ENCODE measurements at regions not wholly inside any gene's neighbourhood (a gene's known extent, or its start where the extent isn't known, plus 50 kb on each side); places are given as distances from the start of the nearest gene placed in this dataset.
"Not testable (repeated sequence)": the region's sequence is repeated elsewhere in the genome, so short reads cannot be mapped to it uniquely, and the experiment has no call there.

GRCh38 chr6:82507112-82507511 is 143.5 kb downstream of the TPBG start:
- DNase-seq (ENCODE audit: low read depth, low spot score): no peak

GRCh38 chr6:82511546-82511945 is 147.9 kb downstream of the TPBG start:
- DNase-seq (ENCODE audit: low read depth, low spot score): no peak

GRCh38 chr6:82517896-82518295 is 154.3 kb downstream of the TPBG start:
- DNase-seq (ENCODE audit: low read depth, low spot score): not testable (repeated sequence)

- no peak for DNase-seq (ENCODE audit: low read depth, low spot score)
Observed at GRCh38 chr6:82521369-82521768, 157.8 kb downstream of the TPBG start.

- DNase-seq (ENCODE audit: low read depth, low spot score): no peak
Observed at GRCh38 chr6:82521861-82522260, 158.2 kb downstream of the TPBG start.

- no peak for DNase-seq (ENCODE audit: low read depth, low spot score)
Observed at GRCh38 chr6:82524031-82524430, 160.4 kb downstream of the TPBG start.

GRCh38 chr6:82525775-82526495 is 162.3 kb downstream of the TPBG start:
- DNase-seq (ENCODE audit: low read depth, low spot score): no peak

GRCh38 chr6:82529960-82530460 is 166.4 kb downstream of the TPBG start:
- DNase-seq (ENCODE audit: low read depth, low spot score): not testable (repeated sequence)

GRCh38 chr6:82534876-82535275 is 171.3 kb downstream of the TPBG start:
- no peak for DNase-seq (ENCODE audit: low read depth, low spot score)

- not testable (repeated sequence) for DNase-seq (ENCODE audit: low read depth, low spot score)
Observed at GRCh38 chr6:82549480-82549879, 185.9 kb downstream of the TPBG start.

GRCh38 chr6:82551311-82551710 is 187.7 kb downstream of the TPBG start:
- DNase-seq (ENCODE audit: low read depth, low spot score): not testable (repeated sequence)

- no peak for DNase-seq (ENCODE audit: low read depth, low spot score)
Observed at GRCh38 chr6:82551831-82552230, 188.2 kb downstream of the TPBG start.

- DNase-seq (ENCODE audit: low read depth, low spot score): no peak
Observed at GRCh38 chr6:82553863-82554531, 190.4 kb downstream of the TPBG start.

GRCh38 chr6:82554666-82555065 is 191.0 kb downstream of the TPBG start:
- DNase-seq (ENCODE audit: low read depth, low spot score): no peak

GRCh38 chr6:82555801-82556200 is 192.2 kb downstream of the TPBG start:
- DNase-seq (ENCODE audit: low read depth, low spot score): no peak

- peak; percentile 20 for DNase-seq (ENCODE audit: low read depth, low spot score)
Observed at GRCh38 chr6:82558531-82558930, 194.9 kb downstream of the TPBG start.

GRCh38 chr6:82567621-82568020 is 204.0 kb downstream of the TPBG start:
- no peak for DNase-seq (ENCODE audit: low read depth, low spot score)

- no peak for DNase-seq (ENCODE audit: low read depth, low spot score)
Observed at GRCh38 chr6:82568290-82568993, 204.8 kb downstream of the TPBG start.

- DNase-seq (ENCODE audit: low read depth, low spot score): no peak
Observed at GRCh38 chr6:82569022-82569421, 205.4 kb downstream of the TPBG start.

- no peak for DNase-seq (ENCODE audit: low read depth, low spot score)
Observed at GRCh38 chr6:82570083-82570482, 206.5 kb downstream of the TPBG start.

GRCh38 chr6:82571455-82571854 is 207.8 kb downstream of the TPBG start:
- DNase-seq (ENCODE audit: low read depth, low spot score): no peak

- no peak for DNase-seq (ENCODE audit: low read depth, low spot score)
Observed at GRCh38 chr6:82573254-82573972, 209.8 kb downstream of the TPBG start.
